ENCODE measurements at regions not wholly inside any gene's neighbourhood (a gene's known extent, or its start where the extent isn't known, plus 50 kb on each side); places are given as distances from the start of the nearest gene placed in this dataset.

- TF ChIP-seq EZH2 (IDR thresholded peaks at IDR 0.05; ENCODE audit: low read depth) (no peak), CTCF (conservative IDR thresholded peaks at IDR 0.05) (no peak)
- H3K4me1 ChIP-seq (replicated peaks; ENCODE audit: insufficient read depth) = 0 out of 2 replicates have a peak, but pooled peaks cover 7% of the 10 kb centered on the region
- H3K4me2 ChIP-seq = no peak overlapping the region
- peaks cover 3% of the 10 kb centered on the region; the same call in 1 of the 2 replicates for H3K36me3 ChIP-seq (ENCODE audit: low read depth)
- no peaks in the 10 kb centered on the region for H3K27me3 ChIP-seq (ENCODE audit: insufficient read depth, low read depth)
- DNase-seq = no peak
- no TSS peak for BruUV-seq (replicated peaks)
- H2AFZ ChIP-seq = no peak overlapping the region
- H3F3A ChIP-seq (ENCODE audit: insufficient read depth, low read depth) = peaks cover 37% of the 10 kb centered on the region
- H3K27ac ChIP-seq = 0 out of 2 replicates have a peak overlapping the region, but pooled peaks have one; percentile 3
- peaks cover 34% of the 10 kb centered on the region for H4K20me1 ChIP-seq (ENCODE audit: insufficient read depth)
- intact Hi-C loops (cut with micrococcal nuclease; ENCODE audit: unreplicated experiment) = no loop called here
- H3K9me2 ChIP-seq (ENCODE audit: insufficient read depth) = no peaks in the 10 kb centered on the region
- ChIA-PET POLR2A (ENCODE audit: unreplicated experiment) (interaction anchor here (0.7 kb wide), 1 partner anchor 10 kb away, joined by 3 read pairs; no protein-coding TSS in a partner anchor), CTCF (no interaction called here)
- H3K9me3 ChIP-seq (ENCODE audit: insufficient read depth, low read depth) = no peaks in the 10 kb centered on the region
- no peak overlapping the region for H3K4me3 ChIP-seq
- peaks cover 76% of the 10 kb centered on the region for H3K79me2 ChIP-seq (ENCODE audit: low read depth)
Measured at GRCh38 chr14:71452987-71453386, 479.2 kb upstream of the RGS6 start.

- BruUV-seq (replicated peaks) = no TSS peak
- DNase-seq = no peak
- POLR2A ChIA-PET (ENCODE audit: unreplicated experiment) = no interaction called here
- Histone ChIP-seq H3K4me1 (replicated peaks; ENCODE audit: insufficient read depth) (0 out of 2 replicates have a peak, but pooled peaks cover 3% of the 10 kb centered on the region), H3K27me3 (ENCODE audit: insufficient read depth, low read depth) (no peaks in the 10 kb centered on the region), H3F3A (ENCODE audit: insufficient read depth, low read depth) (peaks cover 37% of the 10 kb centered on the region), H3K27ac (no peak overlapping the region), H3K9me3 (ENCODE audit: insufficient read depth, low read depth) (no peaks in the 10 kb centered on the region), H3K9me2 (ENCODE audit: insufficient read depth) (no peaks in the 10 kb centered on the region), H2AFZ (no peak overlapping the region), H3K79me2 (ENCODE audit: low read depth) (peaks cover 76% of the 10 kb centered on the region), H3K4me2 (no peak overlapping the region), H3K36me3 (ENCODE audit: low read depth) (0 out of 2 replicates have a peak, but pooled peaks cover 7% of the 10 kb centered on the region), H4K20me1 (ENCODE audit: insufficient read depth) (peaks cover 43% of the 10 kb centered on the region), H3K4me3 (no peak overlapping the region)
- intact Hi-C loops (cut with micrococcal nuclease; ENCODE audit: unreplicated experiment) = no loop called here
- TF ChIP-seq EZH2 (IDR thresholded peaks at IDR 0.05; ENCODE audit: low read depth) (no peak), CTCF (conservative IDR thresholded peaks at IDR 0.05) (no peak)
- CTCF ChIA-PET = no interaction called here
Measured at GRCh38 chr14:71454010-71454409, 478.2 kb upstream of the RGS6 start.

- Histone ChIP-seq H3K4me1 (replicated peaks; ENCODE audit: insufficient read depth) (no peaks in the 10 kb centered on the region), H3K36me3 (ENCODE audit: low read depth) (0 out of 2 replicates have a peak, but pooled peaks cover 7% of the 10 kb centered on the region), H3K27me3 (ENCODE audit: insufficient read depth, low read depth) (no peaks in the 10 kb centered on the region), H3F3A (ENCODE audit: insufficient read depth, low read depth) (peaks cover 30% of the 10 kb centered on the region), H3K79me2 (ENCODE audit: low read depth) (peaks cover 70% of the 10 kb centered on the region), H3K4me2 (no peak overlapping the region), H3K27ac (no peak overlapping the region), H3K9me3 (ENCODE audit: insufficient read depth, low read depth) (no peaks in the 10 kb centered on the region), H3K9me2 (ENCODE audit: insufficient read depth) (no peaks in the 10 kb centered on the region), H3K4me3 (no peak overlapping the region), H4K20me1 (ENCODE audit: insufficient read depth) (peaks cover 43% of the 10 kb centered on the region), H2AFZ (no peak overlapping the region)
- CTCF ChIA-PET = no interaction called here
- no peak for TF ChIP-seq CTCF (conservative IDR thresholded peaks at IDR 0.05)
- TF ChIP-seq EZH2 (IDR thresholded peaks at IDR 0.05; ENCODE audit: low read depth) = no peak
- BruUV-seq (replicated peaks) = no TSS peak
- no peak for DNase-seq
- intact Hi-C loops (cut with micrococcal nuclease; ENCODE audit: unreplicated experiment) = no loop called here
- POLR2A ChIA-PET (ENCODE audit: unreplicated experiment) = no interaction called here
Measured at GRCh38 chr14:71454513-71455332, 477.5 kb upstream of the RGS6 start.

Measured in PC-9 (cell line).